AG09309 (cell line): ENCODE measurements at regions not wholly inside any gene's neighbourhood (a gene's known extent, or its start where the extent isn't known, plus 50 kb on each side); places are given as distances from the start of the nearest gene placed in this dataset.

Experiments used
- DNase-seq: peaks from one replicate; pipeline ENCODE4 v3.0.0-alpha.2; 2010; ENCODE audit warnings: low read depth
- H3K4me3 ChIP-seq: 2 replicates; pipeline ENCODE4 v1.5.1; 2011; ENCODE audit warnings: mild to moderate bottlenecking, low read depth, low read length, moderate library complexity; ENCODE audit not compliant: control insufficient read depth
- TF ChIP-seq, protein P1 (sequence below): IDR thresholded peaks from 2 replicates; pipeline ENCODE4 v1.5.1; 2011; ENCODE audit warnings: mild to moderate bottlenecking, low read depth, low read length, inconsistent platforms; ENCODE audit not compliant: insufficient read depth, control insufficient read depth; ENCODE audit errors: missing control alignments

DNA sequence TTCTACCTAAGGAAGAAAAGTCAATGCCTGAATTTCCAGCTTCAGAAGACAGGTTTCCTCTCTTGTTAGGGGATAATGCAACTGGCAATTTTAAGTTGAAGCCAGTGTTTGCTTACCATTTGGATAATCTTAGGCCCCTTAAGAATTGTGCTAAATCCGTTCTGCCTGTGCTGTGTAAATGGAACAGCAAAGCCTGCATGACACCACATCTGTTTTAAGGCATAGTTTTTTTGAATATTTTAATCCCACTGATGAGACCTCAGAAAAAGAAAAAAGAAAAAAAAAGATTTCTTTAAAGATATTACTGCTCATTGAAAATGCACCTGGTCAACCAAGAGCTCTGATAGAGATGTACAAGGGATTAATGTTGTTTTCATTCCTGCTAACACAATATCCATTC lies 419.2 kb downstream of the SLITRK6 start:
- no peak for DNase-seq
- TF ChIP-seq, protein P1, sequence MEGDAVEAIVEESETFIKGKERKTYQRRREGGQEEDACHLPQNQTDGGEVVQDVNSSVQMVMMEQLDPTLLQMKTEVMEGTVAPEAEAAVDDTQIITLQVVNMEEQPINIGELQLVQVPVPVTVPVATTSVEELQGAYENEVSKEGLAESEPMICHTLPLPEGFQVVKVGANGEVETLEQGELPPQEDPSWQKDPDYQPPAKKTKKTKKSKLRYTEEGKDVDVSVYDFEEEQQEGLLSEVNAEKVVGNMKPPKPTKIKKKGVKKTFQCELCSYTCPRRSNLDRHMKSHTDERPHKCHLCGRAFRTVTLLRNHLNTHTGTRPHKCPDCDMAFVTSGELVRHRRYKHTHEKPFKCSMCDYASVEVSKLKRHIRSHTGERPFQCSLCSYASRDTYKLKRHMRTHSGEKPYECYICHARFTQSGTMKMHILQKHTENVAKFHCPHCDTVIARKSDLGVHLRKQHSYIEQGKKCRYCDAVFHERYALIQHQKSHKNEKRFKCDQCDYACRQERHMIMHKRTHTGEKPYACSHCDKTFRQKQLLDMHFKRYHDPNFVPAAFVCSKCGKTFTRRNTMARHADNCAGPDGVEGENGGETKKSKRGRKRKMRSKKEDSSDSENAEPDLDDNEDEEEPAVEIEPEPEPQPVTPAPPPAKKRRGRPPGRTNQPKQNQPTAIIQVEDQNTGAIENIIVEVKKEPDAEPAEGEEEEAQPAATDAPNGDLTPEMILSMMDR: no peak
- no peak overlapping the region for H3K4me3 ChIP-seq

DNA sequence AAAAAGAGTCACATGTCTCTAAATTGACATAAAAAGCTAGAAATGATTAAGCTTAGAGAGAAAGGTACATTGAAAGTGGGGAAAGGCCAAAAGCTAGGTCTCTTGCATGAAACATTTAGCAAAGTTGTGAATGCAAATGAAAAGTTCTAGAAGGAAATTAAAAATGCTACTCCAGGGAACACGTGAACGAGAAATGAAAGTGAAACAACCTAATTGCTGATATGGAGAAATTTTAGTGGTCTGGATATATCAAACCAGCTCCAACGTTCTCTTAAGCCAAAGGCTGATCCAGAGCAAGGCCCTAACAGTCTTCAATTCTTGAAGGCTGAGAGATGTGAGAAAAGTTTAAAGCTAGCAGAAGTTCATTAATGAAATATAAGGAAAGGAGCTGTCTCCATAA lies 419.8 kb downstream of the SLITRK6 start:
- TF ChIP-seq, protein P1: no peak
- H3K4me3 ChIP-seq: no peak overlapping the region

DNA sequence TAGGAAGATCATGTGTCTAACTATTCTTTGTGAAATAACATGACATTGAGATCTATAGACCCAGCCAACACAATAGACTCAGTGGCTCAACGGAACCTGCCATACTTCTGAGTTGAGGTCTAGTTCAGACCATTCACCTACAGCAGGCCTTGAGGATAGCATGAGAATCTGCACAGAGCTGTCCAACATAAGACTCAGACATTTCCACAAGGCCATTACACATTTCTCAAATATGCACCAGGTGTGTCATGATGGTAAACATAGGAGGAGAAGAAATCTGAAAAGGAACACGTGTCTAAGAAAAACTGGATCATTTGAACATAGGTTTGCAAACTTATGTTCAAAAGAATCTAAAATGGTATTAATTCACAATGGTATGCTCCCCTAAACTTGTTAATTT lies 421.4 kb downstream of the SLITRK6 start:
- TF ChIP-seq, protein P1: no peak
- no peak for DNase-seq
- H3K4me3 ChIP-seq: no peak overlapping the region

More for the DNA sequence above, 419.8 kb downstream of the SLITRK6 start:
- DNase-seq: no peak

DNA sequence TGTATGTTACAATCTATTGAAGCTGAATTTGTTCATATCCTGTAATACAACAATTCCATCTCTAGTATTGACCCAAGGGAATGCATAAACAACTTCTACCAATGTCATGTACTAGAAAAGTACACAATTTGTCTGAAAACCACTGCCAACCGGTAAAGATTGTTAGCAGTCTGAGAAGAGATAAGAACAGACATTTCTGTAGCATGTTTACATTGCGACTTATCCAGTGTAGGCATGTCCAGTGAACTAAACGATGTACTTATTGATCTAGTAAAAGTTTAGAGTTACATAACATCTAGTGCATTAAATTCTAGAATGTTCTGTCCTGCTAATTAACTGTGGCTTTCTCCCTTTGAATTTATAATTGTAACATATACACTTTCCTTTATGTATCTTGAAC lies 425.9 kb downstream of the SLITRK6 start:
- no peak overlapping the region for H3K4me3 ChIP-seq
- TF ChIP-seq, protein P1: no peak
- no peak for DNase-seq

DNA sequence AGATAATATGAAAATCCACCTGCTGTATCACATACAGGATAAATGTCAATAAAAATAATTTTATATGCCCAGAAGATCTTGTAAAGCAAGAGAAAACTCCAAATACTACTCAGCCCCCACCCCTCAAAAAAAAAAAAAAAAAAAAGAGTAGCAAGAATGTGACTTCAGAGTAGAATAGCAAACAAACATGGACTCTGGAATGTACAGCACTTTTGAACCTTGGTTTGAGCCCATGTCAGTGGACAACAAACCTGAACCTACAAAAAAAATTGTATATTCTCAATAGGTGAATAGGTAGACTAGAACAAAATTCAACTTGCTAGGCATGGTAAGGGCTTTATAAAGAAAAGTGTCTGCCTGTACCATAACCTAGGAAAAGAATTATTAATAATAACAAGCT lies 428.0 kb downstream of the SLITRK6 start:
- TF ChIP-seq, protein P1: no peak
- H3K4me3 ChIP-seq: no peak overlapping the region
- no peak for DNase-seq

DNA sequence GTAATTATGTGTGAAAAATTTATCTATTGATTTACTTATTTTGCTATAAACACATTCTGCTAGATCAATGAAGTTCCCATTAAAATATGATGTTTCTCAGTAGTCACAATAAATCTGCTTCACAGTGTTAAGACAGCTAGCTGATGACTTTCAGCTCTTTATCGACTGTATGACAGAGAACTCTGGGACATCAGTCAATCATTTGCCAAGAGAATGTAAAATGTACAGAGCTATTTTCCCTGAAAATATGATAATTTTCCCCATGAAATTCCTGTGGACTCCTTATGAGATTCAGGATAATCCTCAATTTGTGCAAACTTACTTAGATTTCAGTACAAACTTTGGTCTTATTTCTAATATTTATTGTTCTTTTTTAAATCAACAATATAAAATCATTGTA lies 430.5 kb downstream of the SLITRK6 start:
- TF ChIP-seq, protein P1: no peak
- DNase-seq: no peak
- H3K4me3 ChIP-seq: no peak overlapping the region

DNA sequence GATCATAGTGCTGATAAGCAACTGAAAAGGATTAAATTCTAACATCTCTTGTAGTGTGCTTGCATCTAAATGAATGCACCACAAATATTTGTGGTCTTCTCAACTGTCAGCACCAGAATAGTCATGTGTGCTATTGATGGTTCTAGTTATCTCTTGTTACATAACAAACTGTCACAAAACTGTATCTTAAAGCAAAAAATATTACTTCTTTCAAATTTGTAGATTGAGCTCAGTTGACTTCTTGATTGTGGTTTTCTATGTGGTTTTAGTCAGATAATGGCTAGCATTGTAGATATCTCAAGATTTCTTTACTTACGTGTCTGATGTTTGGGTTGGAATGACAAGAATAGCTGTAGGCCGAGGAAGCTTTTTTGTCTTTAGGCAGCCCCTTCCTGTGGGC lies 431.3 kb downstream of the SLITRK6 start:
- TF ChIP-seq, protein P1: no peak
- DNase-seq: no peak
- no peak overlapping the region for H3K4me3 ChIP-seq
